Calu3 (cell line): ENCODE measurements at regions not wholly inside any gene's neighbourhood (a gene's known extent, or its start where the extent isn't known, plus 50 kb on each side); places are given as distances from the start of the nearest gene placed in this dataset.
"Not testable (repeated sequence)": the region's sequence is repeated elsewhere in the genome, so short reads cannot be mapped to it uniquely, and the experiment has no call there.

Experiments used
- BruUV-seq: library from RNA; stranded (reverse); fragments of 400-500 nt; replicated peaks from 2 replicates; lab custom pipeline; 2021; lab: Mats Ljungman, UMichigan
- CTCF ChIA-PET: fragments of 300-600 bp; sonication (Branson Sonifier 250); formaldehyde crosslinking; loops from one replicate; lab custom pipeline; 2022; ENCODE audit warnings: antibody characterized with exemption; lab: Charles Lee
- DNase-seq: peaks from one replicate; pipeline ENCODE4 v3.0.0; 2022
- H3K27ac Mint-ChIP-seq: one replicate; pipeline ENCODE4 v1.8.0; 2022; ENCODE audit warnings: mixed read lengths; ENCODE audit not compliant: unreplicated experiment
- H3K27me3 Mint-ChIP-seq: one replicate; pipeline ENCODE4 v1.8.0; 2022; ENCODE audit warnings: mixed read lengths; ENCODE audit not compliant: unreplicated experiment
- H3K36me3 Mint-ChIP-seq: one replicate; pipeline ENCODE4 v1.8.0; 2022; ENCODE audit warnings: mild to moderate bottlenecking, moderate library complexity, mixed read lengths; ENCODE audit not compliant: insufficient read depth, unreplicated experiment
- H3K4me1 Mint-ChIP-seq: one replicate; pipeline ENCODE4 v1.8.0; 2022; ENCODE audit warnings: mild to moderate bottlenecking, low read depth, mixed read lengths; ENCODE audit not compliant: unreplicated experiment
- H3K4me3 Mint-ChIP-seq: one replicate; pipeline ENCODE4 v1.8.0; 2022; ENCODE audit warnings: mild to moderate bottlenecking, low read depth, moderate library complexity, mixed read lengths; ENCODE audit not compliant: unreplicated experiment
- H3K9me3 Mint-ChIP-seq: one replicate; pipeline ENCODE4 v1.8.0; 2022; ENCODE audit warnings: low read depth, mixed read lengths; ENCODE audit not compliant: unreplicated experiment
- CTCF ChIP-seq: fragments of 200-600 bp; IDR thresholded peaks from one replicate; pipeline ENCODE4 v1.8.0; 2022; ENCODE audit warnings: antibody characterized with exemption; ENCODE audit not compliant: unreplicated experiment
- intact Hi-C: fragments of 100-400 bp; cut with micrococcal nuclease; formaldehyde crosslinking; loops from one replicate; pipeline ENCODE4 v1.10.0; 2022; ENCODE audit not compliant: unreplicated experiment

- Mint-ChIP-seq H3K36me3 (no peaks in the 10 kb centered on the region), H3K27me3 (no peaks in the 10 kb centered on the region), H3K27ac (no peak overlapping the region), H3K4me1 (no peaks in the 10 kb centered on the region), H3K9me3 (peaks cover 14% of the 10 kb centered on the region), H3K4me3 (no peak overlapping the region)
- CTCF ChIA-PET = no interaction called here
- no peak for DNase-seq
- no TSS peak for BruUV-seq
- no peak for TF ChIP-seq CTCF
- intact Hi-C loops = no loop called here
Observed at GRCh38 chr18:4960578-4960977, 236.5 kb downstream of the AKAIN1 start.

GRCh38 chr18:4931209-4931608 is 265.8 kb downstream of the AKAIN1 start:
- no peak for TF ChIP-seq CTCF
- Mint-ChIP-seq H3K4me3 (no peak overlapping the region), H3K27ac (no peak overlapping the region), H3K27me3 (no peaks in the 10 kb centered on the region), H3K9me3 (peaks cover 11% of the 10 kb centered on the region), H3K4me1 (no peaks in the 10 kb centered on the region), H3K36me3 (no peaks in the 10 kb centered on the region)
- BruUV-seq = no TSS peak
- CTCF ChIA-PET = no interaction called here
- DNase-seq = no peak
- intact Hi-C loops = no loop called here

GRCh38 chr18:4921548-4921947 is 275.5 kb downstream of the AKAIN1 start:
- intact Hi-C loops = no loop called here
- no TSS peak for BruUV-seq
- TF ChIP-seq CTCF = no peak

GRCh38 chr18:4917509-4917908 is 279.5 kb downstream of the AKAIN1 start:
- H3K4me1 Mint-ChIP-seq, intact Hi-C loops, H3K4me3 Mint-ChIP-seq, H3K27ac Mint-ChIP-seq, H3K27me3 Mint-ChIP-seq, DNase-seq, BruUV-seq, CTCF ChIA-PET, H3K36me3 Mint-ChIP-seq: not testable (repeated sequence)
- H3K9me3 Mint-ChIP-seq = peaks cover 20% of the 10 kb centered on the region

More at GRCh38 chr18:4921548-4921947, 275.5 kb downstream of the AKAIN1 start:
- H3K36me3 Mint-ChIP-seq = no peaks in the 10 kb centered on the region
- no peaks in the 10 kb centered on the region for H3K27me3 Mint-ChIP-seq
- no peaks in the 10 kb centered on the region for H3K4me1 Mint-ChIP-seq
- DNase-seq = no peak
- H3K4me3 Mint-ChIP-seq = no peak overlapping the region
- H3K9me3 Mint-ChIP-seq = peaks cover 8% of the 10 kb centered on the region
- CTCF ChIA-PET = no interaction called here
- H3K27ac Mint-ChIP-seq = no peak overlapping the region

- no TSS peak for BruUV-seq
- CTCF ChIA-PET = no interaction called here
- TF ChIP-seq CTCF = no peak
- H3K4me3 Mint-ChIP-seq = no peak overlapping the region
- no peaks in the 10 kb centered on the region for H3K27me3 Mint-ChIP-seq
- H3K9me3 Mint-ChIP-seq = peaks cover 13% of the 10 kb centered on the region
- no peaks in the 10 kb centered on the region for H3K4me1 Mint-ChIP-seq
- intact Hi-C loops = no loop called here
- H3K36me3 Mint-ChIP-seq = no peaks in the 10 kb centered on the region
- H3K27ac Mint-ChIP-seq = no peak overlapping the region
- DNase-seq = no peak
Observed at GRCh38 chr18:4908328-4908727, 288.7 kb downstream of the AKAIN1 start.
